22Rv1 (cell line): ENCODE measurements at regions not wholly inside any gene's neighbourhood (a gene's known extent, or its start where the extent isn't known, plus 50 kb on each side); places are given as distances from the start of the nearest gene placed in this dataset.

Source experiments
- CTCF ChIP-seq: fragments of 450-650 bp; IDR thresholded peaks from 2 replicates; pipeline ENCODE4 v1.5.1; 2017; ENCODE audit warnings: mild to moderate bottlenecking
- ZFX ChIP-seq: fragments of 450-650 bp; IDR thresholded peaks from 2 replicates; pipeline ENCODE4 v1.6.1; 2017; ENCODE audit warnings: antibody characterized with exemption, borderline replicate concordance

- TF ChIP-seq CTCF, result no peak
- TF ChIP-seq ZFX, result no peak
Observed at GRCh38 chr6:43912116-43912577, 142.1 kb downstream of the VEGFA start.
